Gastrocnemius medialis (tissue), 4 donors: ENCODE measurements at regions not wholly inside any gene's neighbourhood (a gene's known extent, or its start where the extent isn't known, plus 50 kb on each side); places are given as distances from the start of the nearest gene placed in this dataset.
"Not testable (repeated sequence)": the region's sequence is repeated elsewhere in the genome, so short reads cannot be mapped to it uniquely, and the experiment has no call there.

Experiments used
- ATAC-seq, 2 donors: fragments of 150-250 bp; one replicate each; pipeline ENCODE4 v1.9.1; 2016
- DNase-seq, 2 donors: peaks; one replicate each; pipeline ENCODE4 v3.0.0-alpha.2; 2019
- H3K27ac ChIP-seq, 4 donors: fragments of 200-600 bp; sonication (generic); 1 replicate in 1 of 4; 2 replicates in 3 of 4; pipeline ENCODE4 v1.5.1; 2016 to 2018; ENCODE audit warnings: mild to moderate bottlenecking in 2 of 4, moderate library complexity in 1 of 4
- H3K27me3 ChIP-seq, 3 donors: fragments of 200-600 bp; sonication (generic) in 2 of 3; 1 replicate in 1 of 3; 2 replicates in 2 of 3; pipeline versions ENCODE4 v1.5.1 to v1.6.0; 2016 to 2019; ENCODE audit warnings: mild to moderate bottlenecking in 1 of 3, moderate library complexity in 1 of 3
- H3K36me3 ChIP-seq, 2 donors: fragments of 200-600 bp; sonication (generic) in 1 of 2; one replicate each; pipeline ENCODE4 v1.5.1; 2017 to 2018
- H3K4me1 ChIP-seq, 2 donors: fragments of 200-600 bp; sonication (generic) in 1 of 2; one replicate each; pipeline ENCODE4 v1.5.1; 2016 to 2017; ENCODE audit warnings: mild to moderate bottlenecking in 2 of 2
- H3K4me3 ChIP-seq, 4 donors: fragments of 200-600 bp; sonication (generic) in 3 of 4; 1 replicate in 1 of 4; 2 replicates in 3 of 4; pipeline ENCODE4 v1.5.1; 2016 to 2019; ENCODE audit warnings: mild to moderate bottlenecking in 2 of 4
- H3K9me3 ChIP-seq, 3 donors: fragments of 200-600 bp; sonication (generic) in 2 of 3; 1 replicate in 1 of 3; 2 replicates in 2 of 3; pipeline ENCODE4 v1.5.1; 2016 to 2019
- POLR2A ChIP-seq, 2 donors: fragments of 450-650 bp; IDR thresholded peaks; one replicate each; pipeline ENCODE4 v1.6.1; 2017; ENCODE audit warnings: antibody characterized with exemption in 2 of 2, mild to moderate bottlenecking in 2 of 2, moderate library complexity in 2 of 2
- in situ Hi-C, 4 donors: fragments of 200-750 bp; cut with MboI; loops; one replicate each; pipeline versions ENCODE4 v1.15.0 to v1.8.0; 2017; ENCODE audit warnings: low sequenced_read_pairs in 4 of 4
- intact Hi-C: fragments of 100-400 bp; cut with DNase I; formaldehyde crosslinking; loops from one replicate; pipeline ENCODE4 v1.15.1; 2023; ENCODE audit warnings: low total_unique reads
- TF ChIP-seq, protein P1 (sequence below), 5 experiments: fragments of 450-650 bp in 3 of 5; fragments of 200-600 bp in 2 of 5; sonication (generic) in 2 of 5; IDR thresholded peaks in 4 of 5; conservative IDR thresholded peaks in 1 of 5; 1 replicate in 4 of 5; 2 replicates in 1 of 5; pipeline ENCODE4 v1.5.1; 2016 to 2019; ENCODE audit warnings: antibody characterized with exemption in 5 of 5, mild to moderate bottlenecking in 3 of 5, moderate library complexity in 3 of 5

DNA sequence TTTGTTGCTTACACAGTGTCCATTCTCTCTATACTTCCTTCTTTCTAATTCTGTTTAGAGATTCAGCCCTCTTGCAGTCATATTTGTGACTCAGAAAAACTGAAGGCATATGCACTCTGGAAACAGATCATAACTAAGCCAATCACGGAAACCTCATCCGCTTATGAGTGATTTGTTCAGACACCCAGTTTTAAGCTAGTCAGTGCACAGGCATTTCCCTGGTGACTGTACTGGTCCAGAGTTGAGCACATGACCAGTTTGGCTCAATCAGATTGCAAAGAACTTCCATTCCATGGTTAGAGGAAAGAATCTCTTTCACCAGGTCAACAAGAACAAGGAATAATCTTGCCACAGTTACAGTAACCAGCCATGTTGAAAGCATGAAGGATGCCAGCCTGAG lies 69.2 kb upstream of the SGIP1 start:
- Histone ChIP-seq H3K4me1 (no peaks in the 10 kb centered on the region), H3K27ac (no peak overlapping the region), H3K36me3 (no peaks in the 10 kb centered on the region), H3K27me3 (no peaks in the 10 kb centered on the region), H3K4me3 (no peak overlapping the region), H3K9me3 (no peaks in the 10 kb centered on the region)
- TF ChIP-seq, protein P1, sequence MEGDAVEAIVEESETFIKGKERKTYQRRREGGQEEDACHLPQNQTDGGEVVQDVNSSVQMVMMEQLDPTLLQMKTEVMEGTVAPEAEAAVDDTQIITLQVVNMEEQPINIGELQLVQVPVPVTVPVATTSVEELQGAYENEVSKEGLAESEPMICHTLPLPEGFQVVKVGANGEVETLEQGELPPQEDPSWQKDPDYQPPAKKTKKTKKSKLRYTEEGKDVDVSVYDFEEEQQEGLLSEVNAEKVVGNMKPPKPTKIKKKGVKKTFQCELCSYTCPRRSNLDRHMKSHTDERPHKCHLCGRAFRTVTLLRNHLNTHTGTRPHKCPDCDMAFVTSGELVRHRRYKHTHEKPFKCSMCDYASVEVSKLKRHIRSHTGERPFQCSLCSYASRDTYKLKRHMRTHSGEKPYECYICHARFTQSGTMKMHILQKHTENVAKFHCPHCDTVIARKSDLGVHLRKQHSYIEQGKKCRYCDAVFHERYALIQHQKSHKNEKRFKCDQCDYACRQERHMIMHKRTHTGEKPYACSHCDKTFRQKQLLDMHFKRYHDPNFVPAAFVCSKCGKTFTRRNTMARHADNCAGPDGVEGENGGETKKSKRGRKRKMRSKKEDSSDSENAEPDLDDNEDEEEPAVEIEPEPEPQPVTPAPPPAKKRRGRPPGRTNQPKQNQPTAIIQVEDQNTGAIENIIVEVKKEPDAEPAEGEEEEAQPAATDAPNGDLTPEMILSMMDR (IDR thresholded peaks at IDR 0.05 in 4 of 5, conservative IDR thresholded peaks at IDR 0.05 in 1 of 5): no peak
- no peak for TF ChIP-seq POLR2A (IDR thresholded peaks at IDR 0.05)
- no peak for ATAC-seq
- DNase-seq: no peak
- intact Hi-C loops: no loop called here
- in situ Hi-C loops: loop anchor here in 1 of 4 donors (25.0 kb wide), 1 partner anchor 503 kb away; no protein-coding TSS in a partner anchor

DNA sequence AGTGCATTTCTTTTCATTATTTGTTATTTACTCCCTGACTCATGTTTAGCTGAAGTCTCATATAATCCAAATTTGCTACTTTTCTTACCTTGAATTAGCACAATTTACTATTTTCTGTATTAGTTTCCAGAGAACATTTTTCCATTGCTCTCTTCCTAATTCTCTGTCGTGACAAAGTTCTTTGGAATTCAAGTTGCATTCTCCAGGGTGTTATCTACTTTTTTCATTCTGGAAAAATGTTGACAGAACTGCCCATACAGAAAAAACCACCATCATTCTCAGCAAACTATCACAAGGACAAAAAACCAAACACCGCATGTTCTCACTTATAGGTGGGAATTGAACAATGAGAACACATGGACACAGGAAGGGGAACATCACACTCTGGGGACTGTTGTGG lies 67.3 kb upstream of the SGIP1 start:
- in situ Hi-C loops: loop anchor here in 1 of 4 donors (25.0 kb wide), 1 partner anchor 504 kb away; no protein-coding TSS in a partner anchor
- H3K4me3 ChIP-seq, H3K36me3 ChIP-seq, H3K4me1 ChIP-seq, ATAC-seq, H3K9me3 ChIP-seq, H3K27me3 ChIP-seq, DNase-seq, H3K27ac ChIP-seq, intact Hi-C loops: not testable (repeated sequence)

DNA sequence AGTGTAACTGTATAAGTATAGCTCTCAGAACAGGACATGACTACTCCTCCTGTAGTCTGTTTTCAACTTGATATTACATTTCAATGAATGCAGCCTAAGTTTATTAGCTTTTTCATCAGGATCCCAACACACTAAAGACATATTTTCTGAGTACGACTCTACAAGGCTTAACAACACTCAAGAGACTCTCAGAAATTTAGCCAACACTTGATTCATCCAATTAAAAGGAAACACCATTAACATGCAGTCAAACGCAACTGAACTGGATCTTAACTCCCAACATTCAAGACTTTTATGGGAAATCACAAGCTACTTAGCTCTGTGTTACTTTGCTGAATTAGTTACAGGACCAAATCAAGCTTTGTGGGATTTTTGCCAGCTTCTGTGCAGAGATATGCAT lies 65.2 kb upstream of the SGIP1 start:
- Histone ChIP-seq H3K36me3 (no peaks in the 10 kb centered on the region), H3K9me3 (no peaks in the 10 kb centered on the region), H3K27ac (no peak overlapping the region), H3K27me3 (no peaks in the 10 kb centered on the region), H3K4me3 (no peak overlapping the region), H3K4me1 (no peaks in the 10 kb centered on the region)
- ATAC-seq: no peak
- intact Hi-C loops: no loop called here
- in situ Hi-C loops: loop anchor here in 1 of 4 donors (25.0 kb wide), 1 partner anchor 506 kb away; no protein-coding TSS in a partner anchor
- no peak for DNase-seq
- TF ChIP-seq, protein P1 (IDR thresholded peaks at IDR 0.05 in 4 of 5, conservative IDR thresholded peaks at IDR 0.05 in 1 of 5): no peak
- no peak for TF ChIP-seq POLR2A (IDR thresholded peaks at IDR 0.05)

DNA sequence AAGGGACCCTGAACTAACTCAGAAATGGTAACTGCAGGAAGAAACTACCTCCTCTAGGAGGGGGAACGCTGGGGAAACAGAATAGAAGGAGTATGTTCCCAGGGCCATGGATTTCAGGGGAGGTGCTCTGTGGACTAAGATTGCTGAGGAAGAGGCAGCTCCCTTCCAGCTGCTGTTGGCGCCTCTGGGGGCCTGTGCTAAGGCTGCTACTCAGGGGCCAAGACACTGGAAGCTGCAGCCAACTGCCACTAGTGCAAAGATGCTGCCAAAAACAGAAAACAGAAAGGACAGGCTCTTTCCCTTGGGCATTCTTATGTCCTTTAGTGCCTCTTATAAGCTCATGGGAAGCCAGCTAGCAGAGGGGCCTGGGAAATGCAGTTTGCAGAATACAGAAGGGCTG lies 58.0 kb upstream of the SGIP1 start:
- intact Hi-C loops: no loop called here
- TF ChIP-seq POLR2A (IDR thresholded peaks at IDR 0.05): no peak
- TF ChIP-seq, protein P1 (IDR thresholded peaks at IDR 0.05 in 4 of 5, conservative IDR thresholded peaks at IDR 0.05 in 1 of 5): no peak
- no peaks in the 10 kb centered on the region for H3K36me3 ChIP-seq
- no peak overlapping the region for H3K4me3 ChIP-seq
- H3K4me1 ChIP-seq: no peaks in the 10 kb centered on the region
- in situ Hi-C loops: no loop called here
- no peaks in the 10 kb centered on the region for H3K9me3 ChIP-seq
- H3K27ac ChIP-seq: peak overlapping the region in 1 of 4 donors; percentile 20
- H3K27me3 ChIP-seq: no peaks in the 10 kb centered on the region
- DNase-seq: peak; percentile 3 to 18
- peak; percentile 24 to 33 for ATAC-seq

DNA sequence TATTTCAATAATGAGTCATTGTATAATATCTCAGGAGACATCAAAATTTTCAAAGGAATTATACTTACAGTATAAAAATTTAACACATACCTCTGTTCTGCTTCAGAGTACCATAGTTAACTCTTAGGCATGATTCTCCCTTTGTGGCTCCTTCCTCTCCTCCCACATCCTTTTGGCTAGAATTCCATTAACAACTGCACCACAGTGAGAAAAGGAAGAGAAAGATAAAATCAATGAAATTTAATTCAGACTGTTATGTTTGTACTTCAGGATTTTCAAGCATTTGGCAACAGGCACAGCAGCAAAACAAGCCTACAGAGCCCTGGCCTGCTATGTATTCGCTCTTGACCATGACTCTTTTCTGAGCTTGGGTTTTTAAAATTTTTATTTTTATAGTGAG lies 57.2 kb upstream of the SGIP1 start:
- Histone ChIP-seq H3K4me1 (no peaks in the 10 kb centered on the region), H3K27me3 (no peaks in the 10 kb centered on the region), H3K36me3 (no peaks in the 10 kb centered on the region), H3K4me3 (no peak overlapping the region), H3K27ac (no peak overlapping the region), H3K9me3 (no peaks in the 10 kb centered on the region)
- intact Hi-C loops: no loop called here
- TF ChIP-seq, protein P1 (IDR thresholded peaks at IDR 0.05 in 4 of 5, conservative IDR thresholded peaks at IDR 0.05 in 1 of 5): no peak
- no peak for TF ChIP-seq POLR2A (IDR thresholded peaks at IDR 0.05)
- in situ Hi-C loops: no loop called here
- DNase-seq (no peak), ATAC-seq (no peak)
